Fibroblast of lung (primary cell): ENCODE measurements at regions not wholly inside any gene's neighbourhood (a gene's known extent, or its start where the extent isn't known, plus 50 kb on each side); places are given as distances from the start of the nearest gene placed in this dataset.

ENCODE experiments used
- DNase-seq, 2 donors: peaks; one replicate each; pipeline versions ENCODE4 v3.0.0 to v3.0.0-alpha.2; 2010; ENCODE audit warnings: low read depth in 2 of 2
- H2AFZ ChIP-seq: 2 replicates; pipeline ENCODE4 v1.5.1; 2012; ENCODE audit warnings: low read length, control low read depth, inconsistent platforms
- H3K27ac ChIP-seq: 2 replicates; pipeline ENCODE4 v1.5.1; 2011; ENCODE audit warnings: low read length, control low read depth; ENCODE audit not compliant: insufficient read depth
- H3K27me3 ChIP-seq: 2 replicates; pipeline ENCODE4 v1.5.1; 2011; ENCODE audit warnings: mild to moderate bottlenecking, low read length; ENCODE audit not compliant: control insufficient read depth, insufficient read depth
- H3K36me3 ChIP-seq: 2 replicates; pipeline ENCODE4 v1.5.1; 2011; ENCODE audit warnings: low read length; ENCODE audit not compliant: control insufficient read depth, insufficient read depth
- H3K4me1 ChIP-seq: 2 replicates; pipeline ENCODE4 v1.5.1; 2011; ENCODE audit warnings: low read length; ENCODE audit not compliant: control insufficient read depth, insufficient read depth; ENCODE audit errors: extremely low read depth
- H3K4me2 ChIP-seq: 2 replicates; pipeline ENCODE4 v1.5.1; 2011; ENCODE audit warnings: low read length, control low read depth; ENCODE audit not compliant: insufficient read depth; ENCODE audit errors: extremely low read depth
- H3K4me3 ChIP-seq, 4 experiments: fragments of 200-600 bp in 1 of 4; sonication (generic) in 1 of 4; replicated peaks in 1 of 4; 2 replicates each; pipeline ENCODE4 v1.5.1; 2011 to 2016; ENCODE audit warnings: low read length in 4 of 4, low read depth in 3 of 4, mild to moderate bottlenecking in 3 of 4, control low read depth in 2 of 4, inconsistent platforms in 1 of 4, mixed read lengths in 1 of 4; ENCODE audit not compliant: insufficient read depth in 1 of 4; ENCODE audit errors: control extremely low read depth in 1 of 4
- H3K79me2 ChIP-seq: 2 replicates; pipeline ENCODE4 v1.5.1; 2012; ENCODE audit warnings: mild to moderate bottlenecking, low read length, inconsistent platforms; ENCODE audit not compliant: control insufficient read depth, insufficient read depth
- H3K9ac ChIP-seq: 2 replicates; pipeline ENCODE4 v1.5.1; 2011; ENCODE audit warnings: mild to moderate bottlenecking, low read length, control low read depth; ENCODE audit not compliant: insufficient read depth
- H3K9me3 ChIP-seq: 2 replicates; pipeline ENCODE4 v1.5.1; 2012; ENCODE audit warnings: low read depth, low read length; ENCODE audit not compliant: control insufficient read depth, insufficient read depth
- H4K20me1 ChIP-seq: 2 replicates; pipeline ENCODE4 v1.5.1; 2011; ENCODE audit warnings: low read length; ENCODE audit not compliant: control insufficient read depth, insufficient read depth; ENCODE audit errors: extremely low read depth
- EZH2 ChIP-seq: IDR thresholded peaks from 2 replicates; pipeline ENCODE4 v1.5.1; 2012; ENCODE audit warnings: low read length, control low read depth, mild to moderate bottlenecking; ENCODE audit errors: missing control alignments
- TF ChIP-seq, protein P1 (sequence below), 2 donors: IDR thresholded peaks in 1 of 2; conservative IDR thresholded peaks in 1 of 2; 1 replicate in 1 of 2; 2 replicates in 1 of 2; pipeline ENCODE4 v1.5.1; 2011 to 2012; ENCODE audit warnings: low read length in 2 of 2, control low read depth in 1 of 2, inconsistent platforms in 1 of 2, low read depth in 1 of 2, mild to moderate bottlenecking in 1 of 2

- TF ChIP-seq, protein P1, sequence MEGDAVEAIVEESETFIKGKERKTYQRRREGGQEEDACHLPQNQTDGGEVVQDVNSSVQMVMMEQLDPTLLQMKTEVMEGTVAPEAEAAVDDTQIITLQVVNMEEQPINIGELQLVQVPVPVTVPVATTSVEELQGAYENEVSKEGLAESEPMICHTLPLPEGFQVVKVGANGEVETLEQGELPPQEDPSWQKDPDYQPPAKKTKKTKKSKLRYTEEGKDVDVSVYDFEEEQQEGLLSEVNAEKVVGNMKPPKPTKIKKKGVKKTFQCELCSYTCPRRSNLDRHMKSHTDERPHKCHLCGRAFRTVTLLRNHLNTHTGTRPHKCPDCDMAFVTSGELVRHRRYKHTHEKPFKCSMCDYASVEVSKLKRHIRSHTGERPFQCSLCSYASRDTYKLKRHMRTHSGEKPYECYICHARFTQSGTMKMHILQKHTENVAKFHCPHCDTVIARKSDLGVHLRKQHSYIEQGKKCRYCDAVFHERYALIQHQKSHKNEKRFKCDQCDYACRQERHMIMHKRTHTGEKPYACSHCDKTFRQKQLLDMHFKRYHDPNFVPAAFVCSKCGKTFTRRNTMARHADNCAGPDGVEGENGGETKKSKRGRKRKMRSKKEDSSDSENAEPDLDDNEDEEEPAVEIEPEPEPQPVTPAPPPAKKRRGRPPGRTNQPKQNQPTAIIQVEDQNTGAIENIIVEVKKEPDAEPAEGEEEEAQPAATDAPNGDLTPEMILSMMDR (conservative IDR thresholded peaks at IDR 0.05 in 1 of 2, IDR thresholded peaks at IDR 0.05 in 1 of 2; ENCODE audit: low read depth in 1 of 2, low read length in 2 of 2): no peak
- no peak for TF ChIP-seq EZH2
- H3K4me1 ChIP-seq: no peaks in the 10 kb centered on the region
Observed at GRCh38 chr1:208527156-208527555, 283.0 kb upstream of the PLXNA2 start.

GRCh38 chr1:208528578-208529240 lies 284.5 kb upstream of the PLXNA2 start:
- no peak overlapping the region for H3K4me2 ChIP-seq
- no peaks in the 10 kb centered on the region for H3K27me3 ChIP-seq
- H4K20me1 ChIP-seq: no peaks in the 10 kb centered on the region
- TF ChIP-seq, protein P1 (conservative IDR thresholded peaks at IDR 0.05 in 1 of 2, IDR thresholded peaks at IDR 0.05 in 1 of 2; ENCODE audit: low read depth in 1 of 2, low read length in 2 of 2): no peak
- no peak for TF ChIP-seq EZH2
- no peak for DNase-seq
- no peak overlapping the region for H3K4me3 ChIP-seq
- no peak overlapping the region for H3K9ac ChIP-seq
- no peaks in the 10 kb centered on the region for H3K9me3 ChIP-seq
- H3K4me1 ChIP-seq: no peaks in the 10 kb centered on the region
- H3K27ac ChIP-seq: no peak overlapping the region
- H3K79me2 ChIP-seq: no peaks in the 10 kb centered on the region
- no peak overlapping the region for H2AFZ ChIP-seq
- H3K36me3 ChIP-seq: no peaks in the 10 kb centered on the region

More at GRCh38 chr1:208527156-208527555, 283.0 kb upstream of the PLXNA2 start:
- no peak overlapping the region for H3K4me3 ChIP-seq
- no peak overlapping the region for H2AFZ ChIP-seq
- H3K9me3 ChIP-seq: no peaks in the 10 kb centered on the region
- no peaks in the 10 kb centered on the region for H3K36me3 ChIP-seq
- H4K20me1 ChIP-seq: no peaks in the 10 kb centered on the region
- H3K27ac ChIP-seq: no peak overlapping the region
- H3K27me3 ChIP-seq: no peaks in the 10 kb centered on the region
- H3K4me2 ChIP-seq: no peak overlapping the region
- H3K79me2 ChIP-seq: no peaks in the 10 kb centered on the region
- DNase-seq: no peak
- H3K9ac ChIP-seq: no peak overlapping the region

DNA sequence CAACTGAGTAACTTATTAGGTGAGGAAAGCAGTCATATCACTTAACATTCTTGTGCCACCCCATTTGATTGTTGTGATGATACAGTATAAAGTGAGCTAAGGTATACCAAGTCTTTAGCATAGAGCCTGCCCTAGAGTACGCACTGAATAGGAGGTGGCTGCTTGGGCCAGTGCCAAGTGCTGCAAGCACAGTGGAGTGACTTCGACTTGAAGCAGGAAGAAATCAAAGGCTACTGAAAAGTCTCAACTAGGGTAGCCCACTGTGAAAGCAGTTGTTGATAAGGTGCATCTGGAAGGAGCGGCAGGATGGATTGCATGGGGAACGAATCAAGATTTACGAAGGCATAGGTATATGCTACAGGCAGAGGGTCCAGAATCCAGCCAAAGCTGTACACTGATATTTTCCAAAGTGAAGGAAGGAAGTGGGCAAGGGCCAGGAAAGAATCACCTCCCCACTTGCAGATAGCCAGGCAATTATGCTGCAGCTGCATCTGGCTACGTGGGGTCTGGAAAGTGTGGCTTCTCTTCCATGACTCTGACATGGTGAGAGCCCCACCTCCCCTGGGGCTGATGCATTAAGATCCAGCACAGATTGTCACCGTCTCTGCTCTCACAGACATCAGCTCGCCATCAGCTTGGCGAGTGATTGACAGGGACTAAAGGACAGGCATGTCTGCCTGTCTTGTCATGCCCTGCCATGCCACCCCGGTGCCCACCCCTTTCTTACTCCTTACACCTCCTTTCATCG lies 287.0 kb upstream of the PLXNA2 start:
- no peaks in the 10 kb centered on the region for H3K79me2 ChIP-seq
- H3K9ac ChIP-seq: no peak overlapping the region
- H3K27me3 ChIP-seq: no peaks in the 10 kb centered on the region
- no peak for DNase-seq
- no peak overlapping the region for H2AFZ ChIP-seq
- no peak overlapping the region for H3K4me2 ChIP-seq
- H3K27ac ChIP-seq: no peak overlapping the region
- no peaks in the 10 kb centered on the region for H3K9me3 ChIP-seq
- H3K4me3 ChIP-seq: no peak overlapping the region
- H4K20me1 ChIP-seq: no peaks in the 10 kb centered on the region
- TF ChIP-seq EZH2: no peak
- TF ChIP-seq, protein P1 (conservative IDR thresholded peaks at IDR 0.05 in 1 of 2, IDR thresholded peaks at IDR 0.05 in 1 of 2; ENCODE audit: low read depth in 1 of 2, low read length in 2 of 2): no peak
- H3K36me3 ChIP-seq: no peaks in the 10 kb centered on the region
- no peaks in the 10 kb centered on the region for H3K4me1 ChIP-seq
